ENCODE measurements at regions not wholly inside any gene's neighbourhood (a gene's known extent, or its start where the extent isn't known, plus 50 kb on each side); places are given as distances from the start of the nearest gene placed in this dataset.

- no peak overlapping the region for H3K4me3 ChIP-seq (ENCODE audit: low read depth, low read length)
These were observed 111.1 kb downstream of the SPTSSA start for GRCh38 chr14:34350903-34351302.

GRCh38 chr14:34348592-34348991 lies 113.4 kb downstream of the SPTSSA start:
- H3K4me3 ChIP-seq (ENCODE audit: low read depth, low read length) = no peak overlapping the region

DNA sequence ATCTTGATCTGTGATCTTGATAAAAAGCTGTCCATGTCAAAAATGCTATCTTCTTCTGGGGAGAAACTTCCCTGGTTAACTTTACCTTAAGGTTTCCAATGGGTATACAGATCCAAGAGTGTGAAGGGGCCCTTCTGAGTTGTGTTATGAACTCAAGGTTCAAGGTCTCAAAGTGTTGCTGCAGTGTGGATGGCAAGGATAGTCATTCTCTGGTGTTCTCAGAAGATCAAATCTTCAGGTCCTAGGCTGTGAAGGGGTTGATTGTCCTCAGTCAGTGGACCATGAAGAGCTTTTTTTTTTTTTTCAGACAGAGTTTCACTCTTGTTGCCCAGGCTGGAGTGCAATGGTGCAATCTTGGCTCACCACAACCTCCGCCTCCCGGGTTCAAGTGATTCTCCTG lies 114.4 kb downstream of the SPTSSA start:
- no peak overlapping the region for H3K4me3 ChIP-seq (ENCODE audit: low read depth, low read length)

GRCh38 chr14:34345718-34346465 lies 116.1 kb downstream of the SPTSSA start:
- no peak overlapping the region for H3K4me3 ChIP-seq (ENCODE audit: low read depth, low read length)

GRCh38 chr14:34344318-34344717 lies 117.7 kb downstream of the SPTSSA start:
- H3K4me3 ChIP-seq (ENCODE audit: low read depth, low read length) = no peak overlapping the region

- no peak overlapping the region for H3K4me3 ChIP-seq (ENCODE audit: low read depth, low read length)
These were observed 121.9 kb downstream of the SPTSSA start for GRCh38 chr14:34340025-34340625.

DNA sequence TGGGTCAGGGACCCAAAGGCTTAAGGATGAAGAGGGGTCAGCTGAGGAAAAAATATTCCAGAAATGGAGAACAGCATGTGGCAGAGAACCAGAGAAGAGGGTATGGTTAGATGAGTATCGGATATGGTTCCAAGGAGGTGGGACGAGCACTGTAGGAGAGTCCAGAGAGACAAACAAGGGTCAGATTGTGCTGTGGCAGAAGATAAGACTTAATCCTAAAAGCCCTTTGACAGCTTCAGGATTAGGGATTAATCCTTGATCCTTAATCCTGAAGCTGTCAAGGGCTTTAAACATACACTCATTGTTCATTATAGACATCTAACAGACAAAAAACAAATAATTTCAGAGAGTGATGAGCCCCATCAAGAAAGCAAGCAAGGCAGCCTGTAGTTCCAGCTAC lies 124.0 kb downstream of the SPTSSA start:
- H3K4me3 ChIP-seq (ENCODE audit: low read depth, low read length) = no peak overlapping the region

DNA sequence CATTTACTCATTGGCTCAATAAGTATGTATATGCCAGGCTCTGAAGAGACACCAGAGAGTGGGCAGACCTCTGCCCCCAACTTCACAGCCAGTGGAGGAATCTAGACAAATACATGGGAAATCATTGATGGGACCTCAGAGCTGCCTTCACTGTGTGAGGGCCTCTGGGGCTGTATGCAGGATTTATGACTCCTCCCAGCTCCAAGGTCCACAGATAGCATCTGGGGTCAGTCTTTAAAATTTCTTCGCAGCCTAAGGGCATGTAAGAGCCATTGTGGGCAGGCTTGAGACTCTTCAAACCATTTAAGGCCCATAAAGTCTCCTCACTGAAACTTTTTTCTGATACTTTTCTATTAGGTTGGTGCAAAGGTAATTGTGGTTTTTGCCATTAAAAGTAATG lies 125.5 kb downstream of the SPTSSA start:
- H3K4me3 ChIP-seq (ENCODE audit: low read depth, low read length) = no peak overlapping the region

DNA sequence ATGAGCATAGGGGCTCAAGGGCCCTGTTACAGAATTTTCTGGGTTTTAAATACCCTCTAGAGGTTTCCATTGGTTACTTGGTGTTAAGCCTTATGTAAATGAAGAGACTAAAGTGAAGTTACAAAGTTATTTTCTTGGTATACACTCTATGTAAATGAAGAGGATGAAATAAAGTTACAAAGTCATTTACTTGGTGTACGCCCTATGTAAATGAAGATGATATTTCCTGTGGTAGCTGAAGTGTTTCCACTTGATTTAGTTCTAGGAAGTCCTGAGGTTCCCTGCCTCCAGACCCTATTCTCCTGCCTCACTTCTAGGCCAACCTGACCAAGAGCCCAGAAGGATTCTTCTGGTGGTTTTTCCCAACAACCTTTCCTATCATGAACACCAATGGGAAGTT lies 126.1 kb downstream of the SPTSSA start:
- no peak overlapping the region for H3K4me3 ChIP-seq (ENCODE audit: low read depth, low read length)

- no peak overlapping the region for H3K4me3 ChIP-seq (ENCODE audit: low read depth, low read length)
These were observed 127.7 kb downstream of the SPTSSA start for GRCh38 chr14:34334329-34334728.

- no peak overlapping the region for H3K4me3 ChIP-seq (ENCODE audit: low read depth, low read length)
These were observed 130.1 kb downstream of the SPTSSA start for GRCh38 chr14:34331728-34332623.

GRCh38 chr14:34330846-34331245 lies 131.2 kb downstream of the SPTSSA start:
- no peak overlapping the region for H3K4me3 ChIP-seq (ENCODE audit: low read depth, low read length)

DNA sequence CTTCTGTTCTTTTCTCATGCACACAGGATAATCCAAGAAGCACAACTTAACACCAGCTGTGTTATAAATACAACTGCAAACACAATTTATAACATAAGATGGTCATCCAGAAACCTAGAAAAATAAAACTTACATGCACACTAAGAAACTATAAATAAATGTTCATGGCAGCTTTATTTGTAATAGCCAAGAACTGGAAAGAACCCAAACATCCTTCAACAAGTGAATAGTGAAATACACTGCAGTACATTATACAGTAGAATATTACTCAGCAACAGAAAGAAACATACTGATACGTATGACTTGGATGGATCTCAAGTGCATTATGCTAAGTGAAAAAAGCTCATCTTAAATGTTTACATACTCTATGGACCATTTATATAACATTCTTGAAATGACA lies 132.7 kb downstream of the SPTSSA start:
- no peak overlapping the region for H3K4me3 ChIP-seq (ENCODE audit: low read depth, low read length)

GRCh38 chr14:34328178-34328577 lies 133.9 kb downstream of the SPTSSA start:
- H3K4me3 ChIP-seq (ENCODE audit: low read depth, low read length) = no peak overlapping the region

DNA sequence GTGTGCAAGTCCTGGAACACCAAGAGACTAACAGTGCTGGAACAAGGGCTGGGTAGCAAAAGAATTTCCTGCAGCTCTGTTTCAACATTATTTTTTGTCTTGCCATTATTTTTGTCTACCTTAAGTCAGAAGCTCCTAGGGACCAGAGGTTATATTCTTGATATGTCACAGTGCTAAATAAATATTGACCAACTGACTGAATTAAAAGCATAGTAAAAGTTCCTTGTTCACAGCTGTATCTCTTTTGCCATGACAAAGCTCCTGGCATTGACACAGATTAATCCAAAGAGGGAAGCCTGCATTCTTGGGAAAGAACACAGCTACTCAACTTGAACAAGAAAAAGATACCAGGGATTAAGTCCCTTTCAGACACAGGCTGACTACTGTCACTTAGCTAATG lies 136.5 kb downstream of the SPTSSA start:
- no peak overlapping the region for H3K4me3 ChIP-seq (ENCODE audit: low read depth, low read length)

- H3K4me3 ChIP-seq (ENCODE audit: low read depth, low read length) = no peak overlapping the region
These were observed 137.7 kb downstream of the SPTSSA start for GRCh38 chr14:34324363-34324795.

DNA sequence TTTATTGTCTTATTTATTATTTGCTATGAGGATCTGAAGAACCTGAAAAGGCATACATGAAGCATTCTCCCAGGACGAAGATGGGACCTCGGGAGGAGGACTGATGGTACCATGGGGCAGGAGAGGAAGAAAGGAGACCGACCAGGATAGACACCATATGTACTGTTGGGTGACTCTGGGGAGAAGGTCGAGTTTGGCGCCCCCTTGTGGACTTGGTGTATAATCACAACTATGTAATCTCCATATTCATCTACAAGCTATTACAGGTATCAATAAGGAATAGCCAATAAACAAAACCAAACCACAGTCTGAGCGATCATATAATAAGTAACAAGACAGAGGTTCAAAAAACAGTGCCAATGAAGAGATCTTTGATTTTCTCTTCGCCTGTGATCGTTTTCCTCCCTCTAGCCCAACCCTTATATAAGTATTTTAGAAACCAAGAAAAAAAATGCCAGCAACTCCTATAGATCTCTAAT lies 139.1 kb downstream of the SPTSSA start:
- H3K4me3 ChIP-seq (ENCODE audit: low read depth, low read length) = no peak overlapping the region

DNA sequence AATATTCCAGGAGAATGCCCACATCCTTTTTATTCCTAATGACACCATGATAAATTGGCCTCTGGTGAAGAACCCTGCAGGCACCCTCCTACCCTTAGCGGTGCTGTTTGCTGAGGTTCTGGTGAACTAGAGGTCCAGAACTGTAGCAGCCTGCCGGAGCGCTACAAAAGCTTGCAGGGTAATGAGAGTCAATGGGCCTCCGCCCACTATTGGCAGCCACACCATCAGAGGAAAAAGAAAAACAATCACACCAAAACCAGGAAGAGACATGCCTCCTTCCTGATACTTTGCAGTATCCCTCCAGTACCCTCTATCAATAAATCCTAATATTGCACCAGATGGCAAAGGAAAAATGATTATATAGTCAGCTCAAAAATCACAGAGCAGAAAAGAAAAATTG lies 142.9 kb downstream of the SPTSSA start:
- H3K4me3 ChIP-seq (ENCODE audit: low read depth, low read length) = no peak overlapping the region

DNA sequence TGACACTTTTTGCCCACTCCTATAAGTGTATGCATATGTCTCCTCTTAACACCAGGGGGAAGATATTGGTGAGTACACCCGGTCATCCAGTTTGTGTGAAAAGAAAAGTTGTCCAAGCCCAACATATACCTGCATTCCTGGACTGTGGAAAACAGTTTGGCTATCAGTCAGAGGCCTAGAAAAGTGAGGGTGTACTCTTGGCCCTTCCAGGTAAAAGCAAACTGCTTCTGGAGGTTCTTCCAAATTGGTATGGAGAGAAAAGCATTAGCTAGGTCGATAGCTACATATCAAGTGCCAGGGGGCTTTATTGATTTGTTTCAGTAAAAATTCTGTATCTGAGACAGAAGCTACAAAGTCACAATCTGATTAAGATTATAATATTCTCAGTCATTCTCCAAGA lies 144.0 kb downstream of the SPTSSA start:
- H3K4me3 ChIP-seq (ENCODE audit: low read depth, low read length) = no peak overlapping the region

GRCh38 chr14:34310724-34311123 lies 151.3 kb downstream of the SPTSSA start:
- H3K4me3 ChIP-seq (ENCODE audit: low read depth, low read length) = no peak overlapping the region

DNA sequence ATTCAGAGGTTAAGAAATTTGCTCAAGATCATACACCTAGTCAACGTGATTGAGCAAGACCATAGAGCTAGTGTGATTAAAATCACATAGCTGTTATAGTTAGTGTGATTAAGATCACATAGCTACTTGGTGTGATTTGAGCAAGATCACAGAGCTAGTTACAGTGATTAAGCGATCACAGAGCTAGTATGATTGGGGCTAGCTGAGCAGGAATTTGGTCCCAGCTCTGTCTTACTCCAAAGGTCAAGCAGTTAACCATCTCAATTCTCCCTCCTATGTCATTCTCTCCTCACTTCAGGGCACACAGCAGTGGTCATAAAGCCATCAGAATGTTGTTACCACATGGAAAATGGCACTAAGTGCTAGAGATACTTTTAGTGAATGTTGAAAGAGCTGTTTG lies 158.2 kb downstream of the SPTSSA start:
- no peak overlapping the region for H3K4me3 ChIP-seq (ENCODE audit: low read depth, low read length)

DNA sequence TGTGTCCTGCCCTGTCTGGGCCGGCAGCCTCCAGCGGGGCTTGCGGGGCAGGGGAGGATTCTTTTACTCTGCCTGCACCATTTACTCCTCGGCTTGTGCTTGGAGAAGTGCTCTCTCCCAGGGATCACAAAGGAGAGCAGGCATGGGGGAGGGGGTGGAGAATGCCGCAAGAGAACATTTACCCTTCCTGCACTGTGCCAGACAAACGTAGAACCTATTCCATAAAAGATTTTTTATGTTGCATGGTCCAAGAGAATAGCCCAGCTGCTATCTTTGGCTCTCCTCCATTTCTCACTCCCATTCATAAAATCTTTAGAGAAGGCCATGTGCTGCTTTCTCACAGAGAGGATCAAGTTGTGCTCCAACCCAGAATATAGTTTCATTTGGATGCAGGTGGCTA lies 159.4 kb downstream of the SPTSSA start:
- no peak overlapping the region for H3K4me3 ChIP-seq (ENCODE audit: low read depth, low read length)
